Left lung (tissue), 4 donors: ENCODE measurements at regions not wholly inside any gene's neighbourhood (a gene's known extent, or its start where the extent isn't known, plus 50 kb on each side); places are given as distances from the start of the nearest gene placed in this dataset.

Experiments used
- ATAC-seq: fragments of 200-7000 bp; cut with Tn5 transposase; one replicate; pipeline ENCODE4 v1.9.1; 2020; ENCODE audit warnings: moderate library complexity
- DNase-seq, 4 donors: peaks; one replicate each; pipeline ENCODE4 v3.0.0-alpha.2; 2013 to 2020
- H3K27ac ChIP-seq, 2 donors: fragments of 200-600 bp; sonication (generic) in 1 of 2; one replicate each; pipeline versions ENCODE4 v1.5.0 to v1.8.0; 2020 to 2021
- H3K27me3 ChIP-seq, 2 donors: fragments of 200-600 bp; sonication (generic) in 1 of 2; one replicate each; pipeline versions ENCODE4 v1.5.0 to v1.8.0; 2020 to 2021
- H3K36me3 ChIP-seq, 2 donors: fragments of 200-600 bp; sonication (generic) in 1 of 2; one replicate each; pipeline versions ENCODE4 v1.5.0 to v1.8.0; 2020 to 2021
- H3K4me1 ChIP-seq, 2 donors: fragments of 200-600 bp; one replicate each; pipeline ENCODE4 v1.8.0; 2021
- H3K4me3 ChIP-seq, 2 donors: fragments of 200-600 bp; sonication (generic) in 1 of 2; one replicate each; pipeline versions ENCODE4 v1.5.0 to v1.8.0; 2020 to 2021; ENCODE audit warnings: mild to moderate bottlenecking in 1 of 2
- H3K9me3 ChIP-seq, 2 donors: fragments of 200-600 bp; sonication (generic) in 1 of 2; one replicate each; pipeline versions ENCODE4 v1.5.0 to v1.8.0; 2020 to 2021
- CTCF ChIP-seq, 2 donors: fragments of 200-600 bp; sonication (generic) in 1 of 2; IDR thresholded peaks; one replicate each; pipeline versions ENCODE4 v1.5.0 to v1.8.0; 2021; ENCODE audit warnings: antibody characterized with exemption in 2 of 2
- intact Hi-C, 2 donors: fragments of 100-400 bp; cut with DNase I; formaldehyde crosslinking; loops; one replicate each; pipeline versions ENCODE4 v1.11.2 to v1.14.2; 2022
- donor health status: DM: no; HTN: yes; CAD: no.
- donor health status: DM: no; HTN: no; CAD: no.

GRCh38 chr17:71922439-71922838 is 198.4 kb upstream of the SOX9 start:
- intact Hi-C loops, result no loop called here

GRCh38 chr17:71926746-71927398 is 193.9 kb upstream of the SOX9 start:
- DNase-seq (no peak), ATAC-seq (no peak)
- TF ChIP-seq CTCF (IDR thresholded peaks at IDR 0.05), result no peak
- intact Hi-C loops, result no loop called here
- Histone ChIP-seq H3K4me1 (no peaks in the 10 kb centered on the region), H3K4me3 (no peak overlapping the region), H3K27ac (no peak overlapping the region), H3K36me3 (no peaks in the 10 kb centered on the region), H3K9me3 (no peaks in the 10 kb centered on the region), H3K27me3 (no peaks in the 10 kb centered on the region)

More at GRCh38 chr17:71922439-71922838, 198.4 kb upstream of the SOX9 start:
- H3K4me3 ChIP-seq, result no peak overlapping the region
- H3K36me3 ChIP-seq, result no peaks in the 10 kb centered on the region
- H3K27me3 ChIP-seq, result no peaks in the 10 kb centered on the region
- H3K27ac ChIP-seq, result no peak overlapping the region
- H3K9me3 ChIP-seq, result no peaks in the 10 kb centered on the region
- no peak for TF ChIP-seq CTCF (IDR thresholded peaks at IDR 0.05)
- no peaks in the 10 kb centered on the region for H3K4me1 ChIP-seq
- DNase-seq (no peak), ATAC-seq (no peak)

- Histone ChIP-seq H3K27ac (no peak overlapping the region), H3K4me3 (no peak overlapping the region), H3K36me3 (no peaks in the 10 kb centered on the region), H3K9me3 (no peaks in the 10 kb centered on the region), H3K4me1 (no peaks in the 10 kb centered on the region), H3K27me3 (no peaks in the 10 kb centered on the region)
- DNase-seq (no peak), ATAC-seq (no peak)
- intact Hi-C loops, result no loop called here
- TF ChIP-seq CTCF (IDR thresholded peaks at IDR 0.05), result no peak
These were observed 187.5 kb upstream of the SOX9 start for GRCh38 chr17:71933306-71933705.

- no peaks in the 10 kb centered on the region for H3K9me3 ChIP-seq
- no peak overlapping the region for H3K27ac ChIP-seq
- no peak for TF ChIP-seq CTCF (IDR thresholded peaks at IDR 0.05)
- H3K4me3 ChIP-seq, result no peak overlapping the region
- H3K36me3 ChIP-seq, result no peaks in the 10 kb centered on the region
- no peaks in the 10 kb centered on the region for H3K27me3 ChIP-seq
- DNase-seq (no peak), ATAC-seq (no peak)
- no peaks in the 10 kb centered on the region for H3K4me1 ChIP-seq
- intact Hi-C loops, result no loop called here
These were observed 186.3 kb upstream of the SOX9 start for GRCh38 chr17:71934520-71934919.

GRCh38 chr17:71935341-71935740 is 185.5 kb upstream of the SOX9 start:
- no peak for TF ChIP-seq CTCF (IDR thresholded peaks at IDR 0.05)
- Histone ChIP-seq H3K36me3 (no peaks in the 10 kb centered on the region), H3K4me1 (no peaks in the 10 kb centered on the region), H3K4me3 (no peak overlapping the region), H3K27me3 (no peaks in the 10 kb centered on the region), H3K9me3 (no peaks in the 10 kb centered on the region), H3K27ac (no peak overlapping the region)
- DNase-seq (no peak), ATAC-seq (no peak)
- intact Hi-C loops, result no loop called here
